Amygdala (tissue), 56 donors: ENCODE measurements at regions not wholly inside any gene's neighbourhood (a gene's known extent, or its start where the extent isn't known, plus 50 kb on each side); places are given as distances from the start of the nearest gene placed in this dataset.
"Not testable (repeated sequence)": the region's sequence is repeated elsewhere in the genome, so short reads cannot be mapped to it uniquely, and the experiment has no call there.

ENCODE experiments used
- DNase-seq, 56 donors: peaks; one replicate each; lab custom pipeline; 2025; lab: John Stamatoyannopoulos, UW

DNA sequence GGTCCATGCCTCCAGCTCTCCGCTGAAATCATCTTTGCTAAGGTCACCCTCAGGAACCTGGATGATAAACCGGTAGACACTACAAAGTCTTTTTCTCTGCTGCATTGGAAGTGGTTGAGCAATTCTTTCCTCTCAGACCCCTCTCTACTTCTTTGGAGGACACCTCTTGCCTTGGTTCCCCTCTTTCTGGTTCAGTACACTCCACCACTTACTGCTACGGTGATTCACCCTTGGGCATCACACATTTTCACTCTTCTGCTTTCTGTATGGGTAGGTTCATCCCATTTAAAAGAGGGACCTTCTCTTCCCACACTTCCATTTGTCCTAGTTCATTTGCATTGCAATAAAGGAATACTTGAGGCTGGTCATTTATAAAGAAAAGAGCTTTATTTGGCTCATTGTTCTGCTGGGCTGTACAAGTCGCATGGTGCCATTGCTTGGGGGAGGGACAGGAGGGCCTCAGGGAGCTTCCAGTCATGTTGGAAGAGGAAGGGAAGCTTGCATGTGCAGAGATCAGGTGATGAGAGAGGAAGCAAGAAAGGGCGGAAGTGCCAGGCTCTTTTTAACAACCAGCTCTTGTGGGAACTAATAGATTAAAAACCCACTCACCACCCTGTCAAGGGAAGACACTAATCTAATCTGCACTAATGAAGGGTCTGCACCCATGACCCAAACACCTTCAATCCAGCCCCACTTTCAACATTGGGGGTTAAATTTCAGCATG, 149.7 kb upstream of the TMEM170B start:
- no peak for DNase-seq

DNA sequence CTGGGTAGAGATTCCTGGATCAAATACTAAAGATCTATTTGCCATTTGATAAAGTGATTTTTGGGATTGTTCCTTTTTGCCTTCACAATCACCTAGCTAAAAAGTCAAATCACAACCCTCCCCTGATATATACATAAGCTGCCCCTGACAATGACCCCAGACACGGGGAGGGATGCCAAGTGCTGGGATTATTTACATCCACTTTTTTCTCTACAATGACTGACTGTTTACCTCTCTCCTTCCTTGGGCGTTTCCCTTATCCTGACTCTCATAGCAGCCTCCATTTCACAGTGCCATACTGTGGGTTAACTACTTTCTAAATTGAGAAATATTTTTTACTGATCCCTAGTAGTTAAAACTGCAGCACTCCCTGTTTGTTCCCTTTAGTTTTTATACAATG, 150.8 kb upstream of the TMEM170B start:
- no peak for DNase-seq

DNA sequence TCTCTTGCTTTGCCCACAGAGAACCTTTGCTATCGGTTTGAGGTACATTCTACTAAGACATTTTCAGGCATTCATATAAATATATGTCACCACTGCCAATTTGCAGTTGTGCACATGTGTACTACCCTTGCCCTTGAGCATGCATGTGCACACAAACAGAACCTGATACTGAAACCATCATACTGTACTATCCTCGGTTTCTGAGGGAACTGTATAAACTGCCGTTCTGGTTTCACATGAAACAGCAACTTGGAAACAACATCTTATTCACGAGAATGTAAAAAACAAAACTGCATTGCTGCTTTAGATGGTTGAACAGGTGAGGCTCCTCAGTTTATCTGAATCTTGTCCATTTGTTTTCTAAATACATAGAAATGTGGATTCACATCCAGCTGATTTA, 151.2 kb upstream of the TMEM170B start:
- no peak for DNase-seq

DNA sequence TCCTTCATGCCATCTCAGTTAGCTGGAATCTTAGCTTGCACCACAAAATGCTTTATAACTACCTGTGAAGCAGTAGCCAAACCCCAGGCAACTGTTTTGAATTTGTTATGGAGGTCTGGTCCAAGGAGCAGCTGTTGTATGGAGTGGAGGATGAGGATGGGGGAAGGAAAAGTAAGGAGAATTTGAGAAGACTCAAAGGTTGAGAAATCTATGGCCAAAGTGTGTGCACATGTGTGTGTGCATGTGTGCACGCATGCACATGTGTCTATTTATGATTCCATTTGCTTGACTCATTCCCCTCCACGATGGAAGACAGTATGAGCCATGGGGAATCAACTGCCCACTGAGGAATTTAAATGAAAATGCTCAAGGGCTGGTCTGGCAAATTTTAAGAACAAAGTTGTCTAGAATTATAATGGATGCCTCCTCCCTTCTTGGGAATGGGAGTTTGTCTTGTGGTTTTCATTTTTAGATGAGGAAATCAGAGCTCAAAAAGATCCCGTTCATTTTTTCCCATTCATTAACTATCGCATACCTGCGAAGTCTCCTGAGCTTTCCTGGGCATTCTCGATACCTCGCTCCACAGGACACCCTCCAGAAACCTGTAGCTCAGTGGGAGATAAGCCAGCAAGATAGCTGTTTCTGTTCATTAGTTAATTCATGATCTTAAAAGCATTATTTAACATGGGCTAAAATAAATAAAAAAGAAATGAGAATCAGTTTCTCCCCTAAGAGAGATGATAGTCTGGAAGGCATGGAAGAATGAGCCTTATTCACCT, 152.3 kb upstream of the NEDD9 start:
- no peak for DNase-seq

DNA sequence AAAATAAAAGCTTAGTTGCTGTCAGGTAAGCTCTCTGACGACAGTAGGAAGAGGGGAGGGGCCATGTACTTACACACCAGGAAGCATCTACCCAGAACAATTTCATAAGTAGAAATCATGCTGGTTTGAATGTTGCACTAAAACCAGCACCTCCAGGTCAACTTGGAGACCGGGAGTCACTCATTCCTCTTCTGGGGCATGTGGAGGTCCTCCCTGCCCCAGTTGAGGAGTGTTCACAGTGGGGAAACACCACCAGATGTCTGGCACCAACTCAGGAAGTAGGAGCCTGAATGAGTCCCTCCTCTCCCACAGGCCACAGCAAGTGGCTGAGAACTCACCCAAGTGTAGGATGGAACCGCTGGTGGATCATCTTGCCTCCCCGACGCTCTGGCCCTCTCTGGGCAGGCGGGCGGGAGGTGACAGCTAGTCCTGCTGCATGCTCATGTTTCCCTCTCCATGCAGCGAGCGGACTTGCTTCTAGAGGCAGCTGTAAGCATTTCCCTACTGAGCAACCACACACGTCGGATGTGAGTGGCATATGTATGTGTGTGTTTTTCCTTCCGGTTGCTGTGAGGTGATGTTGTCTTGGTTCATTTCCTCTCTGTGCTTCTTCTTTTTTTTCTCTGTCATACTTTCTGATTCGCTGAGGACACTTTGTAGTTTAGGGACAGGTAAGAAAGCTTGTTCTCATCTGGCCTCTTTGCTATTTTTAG, 149.5 kb upstream of the NEDD9 start:
- DNase-seq: peak in 3 of 56 donors; percentile 1 to 19 (median 5)

DNA sequence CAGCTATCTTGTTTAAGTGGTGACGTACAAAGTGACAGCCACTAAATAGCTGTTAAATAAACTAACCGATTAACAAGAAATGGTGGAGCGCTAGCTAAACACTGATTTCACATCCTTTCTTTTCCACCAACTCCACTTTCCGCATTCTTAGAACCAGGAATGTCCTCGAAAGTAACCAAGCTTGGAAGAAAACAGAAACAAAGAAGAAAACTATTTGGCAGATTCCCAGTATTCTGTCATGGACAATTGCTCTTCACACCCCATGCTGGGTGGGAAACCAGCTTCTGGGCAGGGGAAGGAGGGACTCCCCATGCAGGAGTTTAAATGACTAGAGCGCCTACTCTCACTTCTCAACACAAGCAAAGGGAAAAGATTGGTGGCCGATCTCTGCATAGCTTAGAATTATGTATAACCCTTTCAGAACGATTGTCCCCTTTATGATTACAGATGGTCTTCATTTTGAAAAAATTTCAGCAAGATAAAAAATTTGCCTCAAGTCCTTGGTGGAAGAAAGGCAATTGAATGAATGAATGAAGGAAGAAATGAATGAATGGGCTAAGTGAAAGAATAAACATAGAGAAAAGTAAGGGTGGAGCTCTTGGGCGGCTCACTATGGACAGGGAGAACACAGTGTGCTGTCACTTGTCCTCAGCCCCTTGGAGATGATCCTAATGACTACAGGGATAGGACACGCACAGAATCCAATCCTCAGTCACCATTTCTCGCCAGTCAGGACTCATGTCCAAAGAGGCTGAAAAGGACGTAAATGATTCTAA, 148.7 kb upstream of the NEDD9 start:
- DNase-seq: no peak

DNA sequence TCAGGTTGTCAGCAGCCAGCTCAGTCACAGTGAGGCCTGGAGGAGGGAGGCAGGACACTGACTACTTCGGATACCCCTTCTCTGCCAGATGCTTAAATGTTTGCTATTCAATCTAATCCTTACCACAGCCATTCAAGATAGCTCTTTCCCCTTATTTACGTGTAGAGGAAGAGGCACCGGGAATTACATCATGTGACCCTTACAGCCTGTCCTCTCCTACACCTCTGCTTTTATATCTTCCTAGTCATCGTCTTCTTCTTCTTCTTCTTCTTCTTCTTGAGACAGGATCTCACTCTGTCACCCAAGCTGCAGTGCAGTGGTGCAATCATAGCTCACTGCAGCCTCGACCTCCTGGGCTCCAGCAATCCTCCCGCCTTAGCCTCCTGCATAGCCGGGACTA, 148.1 kb upstream of the NEDD9 start:
- DNase-seq: no peak

DNA sequence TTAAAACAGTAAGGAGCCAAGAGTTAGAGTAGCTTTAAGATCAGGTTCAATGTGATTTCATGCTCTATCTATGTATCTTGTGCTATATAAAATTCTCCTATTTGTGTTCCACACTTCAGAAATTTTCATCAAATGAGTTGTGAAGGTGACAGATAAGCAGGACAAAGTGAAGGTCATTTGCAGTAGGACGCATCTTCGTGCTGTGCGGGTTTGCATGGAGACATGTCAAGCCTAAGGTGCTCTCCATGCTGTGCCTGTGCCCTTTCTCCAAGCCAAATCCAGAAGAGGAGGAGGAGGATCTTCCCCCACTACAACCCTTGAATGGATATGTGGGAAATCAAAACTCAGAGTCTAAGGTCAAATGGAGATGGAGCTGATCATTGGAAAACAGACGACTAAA, 147.3 kb upstream of the NEDD9 start:
- no peak for DNase-seq

DNA sequence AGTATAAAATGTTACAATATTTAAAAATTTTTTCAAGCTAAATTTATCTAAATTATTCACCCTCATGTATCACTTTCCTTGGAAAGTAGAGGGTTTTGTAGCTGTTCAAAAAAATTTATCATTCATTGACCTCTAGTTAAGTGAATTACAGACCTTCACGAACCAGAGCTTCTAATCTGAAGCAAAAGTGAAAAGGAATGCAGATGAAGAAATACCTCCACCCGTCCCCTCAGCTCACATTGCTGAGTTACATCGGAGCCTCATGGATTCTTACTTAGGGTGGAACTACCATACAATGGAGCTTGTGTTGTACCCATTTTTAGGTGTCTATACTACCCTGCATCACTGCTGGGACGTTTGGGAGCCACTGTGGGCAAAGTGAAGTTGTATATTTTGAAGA, 146.2 kb upstream of the NEDD9 start:
- no peak for DNase-seq

DNA sequence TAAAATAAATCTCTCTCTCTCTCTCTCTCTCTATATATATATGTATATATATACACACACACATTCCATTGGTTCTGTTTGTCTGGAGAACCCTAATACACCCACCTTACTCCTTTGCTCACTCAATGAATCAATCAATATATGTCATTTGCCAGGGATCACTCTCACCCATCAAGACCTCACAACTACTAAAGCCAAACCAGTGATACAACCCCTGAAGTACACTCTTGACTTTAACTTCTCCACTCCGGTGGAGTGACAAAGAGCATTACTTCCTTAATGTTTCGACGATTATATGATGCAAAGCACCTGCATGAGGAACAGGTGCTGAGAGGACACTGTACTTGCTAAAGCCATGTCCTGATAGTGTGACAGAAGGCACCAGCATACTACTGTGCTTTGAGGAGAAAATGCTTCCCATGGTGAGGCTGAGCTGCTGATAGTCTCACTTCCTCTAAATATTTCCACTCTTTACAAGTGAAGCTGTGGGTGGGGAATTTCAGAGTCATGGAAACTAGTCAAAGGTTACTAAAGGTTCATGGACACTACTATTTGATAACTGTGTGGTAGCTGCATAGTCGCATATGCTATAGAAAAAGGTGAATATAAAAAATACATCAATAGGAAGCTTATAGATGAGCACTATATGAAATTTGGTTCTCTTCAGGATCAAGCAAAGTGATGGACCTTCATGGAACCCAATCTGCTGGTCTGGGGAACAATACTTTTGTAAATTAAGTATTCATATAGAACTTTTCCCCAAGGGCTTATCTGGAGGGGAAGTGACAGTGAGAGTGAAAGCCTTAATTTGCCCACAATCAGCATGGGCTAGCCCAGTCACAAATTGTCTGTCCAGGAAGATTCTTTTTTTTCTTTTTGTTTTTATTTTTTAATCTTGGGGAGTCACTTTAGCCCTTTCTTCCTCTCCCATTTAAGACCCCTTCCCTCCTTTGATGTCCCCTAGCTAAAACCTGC, 141.9 kb upstream of the NEDD9 start:
- DNase-seq: no peak

DNA sequence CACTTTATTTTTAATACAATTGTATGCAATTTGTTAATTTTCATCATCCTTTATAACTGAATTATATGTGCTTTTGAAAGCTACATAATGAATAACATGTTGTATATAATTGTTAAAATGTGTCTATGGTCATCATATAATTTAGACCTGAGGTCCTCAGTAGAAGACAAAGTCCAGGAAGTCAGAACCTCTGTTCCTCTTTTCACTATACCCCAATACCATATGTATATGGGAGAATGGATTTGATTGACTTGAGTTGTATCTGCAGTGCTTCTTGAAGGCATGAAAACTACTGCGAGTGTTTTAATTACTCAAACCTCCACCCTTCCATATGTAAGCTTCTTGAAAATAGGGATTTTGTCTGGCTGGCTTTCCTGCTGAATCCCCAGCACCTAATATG, 140.7 kb upstream of the NEDD9 start:
- DNase-seq: no peak

DNA sequence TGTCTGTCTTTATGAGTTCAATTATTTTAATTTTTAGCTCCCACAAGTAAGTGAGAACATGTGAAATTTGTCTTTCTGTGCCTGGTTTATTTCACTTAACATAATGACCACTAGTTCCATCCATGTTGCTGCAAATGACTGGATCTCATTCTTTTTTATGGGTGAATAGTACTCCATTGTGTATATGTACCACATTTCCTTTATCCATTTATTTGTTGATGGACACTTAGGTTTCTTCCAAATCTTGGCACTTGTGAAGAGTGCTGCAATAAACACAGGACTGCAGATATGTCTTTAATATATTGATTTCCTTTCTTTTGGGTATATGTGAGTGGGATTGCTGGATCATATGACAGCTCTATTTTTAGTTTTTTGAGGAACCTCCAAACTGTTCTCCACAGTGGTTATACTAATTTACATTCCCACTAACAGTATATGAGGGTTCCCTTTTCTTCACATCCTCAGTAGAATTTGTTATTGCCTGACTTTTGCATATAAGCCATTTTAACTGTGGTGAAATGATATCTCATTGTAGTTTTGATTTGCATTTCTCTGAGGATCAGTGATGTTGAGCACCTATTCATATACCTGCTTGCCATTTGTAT, 139.8 kb upstream of the NEDD9 start:
- DNase-seq: not testable (repeated sequence)

DNA sequence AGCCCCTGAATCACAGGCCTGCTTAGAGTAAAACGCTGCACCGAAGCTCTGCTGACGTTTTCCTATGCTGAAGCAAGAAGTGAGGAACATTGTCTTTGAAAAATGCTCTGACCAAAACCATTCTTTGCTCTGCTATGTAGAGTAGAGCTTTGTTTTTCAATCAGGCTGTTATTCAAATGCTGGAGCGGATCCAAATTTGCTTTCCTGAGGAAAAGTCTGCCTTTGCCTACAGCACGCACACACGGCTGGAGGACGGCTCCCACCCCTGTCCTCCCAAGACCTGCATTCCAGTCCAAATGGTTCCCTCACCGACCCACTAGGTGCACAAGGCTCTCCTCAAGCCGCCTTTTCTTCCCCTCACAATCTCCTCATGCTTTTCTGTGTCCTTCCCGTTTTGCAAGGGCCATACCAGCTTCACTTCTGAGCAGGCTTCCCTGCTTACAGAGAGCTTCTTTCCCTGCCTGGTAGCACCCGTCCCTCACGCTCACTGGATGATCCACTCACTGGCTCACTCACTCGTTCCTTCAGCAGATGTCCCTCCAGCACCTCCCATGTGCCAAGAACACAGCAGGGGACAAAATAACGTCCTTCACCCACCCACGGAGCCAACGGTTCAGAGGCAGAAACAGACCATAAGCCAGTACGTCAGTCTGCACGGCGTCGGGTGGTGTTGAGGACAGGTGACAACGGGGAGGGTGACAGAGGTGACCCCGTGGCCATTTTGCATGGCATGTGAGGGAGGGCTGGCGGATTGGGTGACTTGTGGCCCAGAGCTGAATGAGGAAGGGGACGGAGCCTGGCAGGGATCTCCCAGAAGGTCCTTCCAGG, 137.9 kb upstream of the NEDD9 start:
- DNase-seq: peak in 3 of 56 donors; percentile 4 to 10 (median 9)

DNA sequence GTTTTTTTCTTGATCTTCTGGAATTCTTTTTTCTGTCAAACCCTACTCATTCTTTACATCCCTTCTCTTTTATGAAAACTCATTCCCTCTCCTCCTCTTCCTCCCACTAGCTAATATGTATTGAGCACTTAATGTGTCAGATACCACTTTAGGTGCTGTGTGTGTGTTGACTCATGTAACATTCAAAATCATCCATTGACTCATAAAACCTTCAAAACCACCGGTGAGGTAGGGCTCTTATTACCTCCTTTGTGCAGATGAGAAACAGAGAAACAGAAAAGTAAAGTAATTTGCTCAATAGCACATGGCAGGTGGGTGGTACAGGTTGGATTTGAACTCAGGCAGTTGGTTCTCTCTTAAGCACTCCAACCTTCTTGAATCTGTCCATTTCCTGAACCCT, 136.3 kb upstream of the NEDD9 start:
- DNase-seq: no peak

DNA sequence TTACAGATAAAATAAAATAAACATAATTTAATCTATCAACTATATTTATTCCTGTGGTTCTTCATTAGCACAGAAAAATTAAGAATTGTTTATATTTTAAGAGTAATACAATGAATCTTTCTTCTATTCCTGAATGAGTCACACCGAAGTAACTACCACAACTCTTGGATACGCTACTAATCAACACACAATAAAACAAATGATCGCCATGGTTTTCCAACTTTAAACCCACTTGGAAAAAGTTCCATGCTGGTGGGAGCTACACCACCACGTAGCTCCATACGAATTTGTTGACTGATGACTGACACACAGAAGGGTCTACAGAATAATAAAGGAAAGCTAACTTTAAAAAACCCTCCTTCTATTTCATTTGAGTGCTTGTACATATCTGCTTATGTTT, 135.8 kb upstream of the NEDD9 start:
- DNase-seq: no peak

DNA sequence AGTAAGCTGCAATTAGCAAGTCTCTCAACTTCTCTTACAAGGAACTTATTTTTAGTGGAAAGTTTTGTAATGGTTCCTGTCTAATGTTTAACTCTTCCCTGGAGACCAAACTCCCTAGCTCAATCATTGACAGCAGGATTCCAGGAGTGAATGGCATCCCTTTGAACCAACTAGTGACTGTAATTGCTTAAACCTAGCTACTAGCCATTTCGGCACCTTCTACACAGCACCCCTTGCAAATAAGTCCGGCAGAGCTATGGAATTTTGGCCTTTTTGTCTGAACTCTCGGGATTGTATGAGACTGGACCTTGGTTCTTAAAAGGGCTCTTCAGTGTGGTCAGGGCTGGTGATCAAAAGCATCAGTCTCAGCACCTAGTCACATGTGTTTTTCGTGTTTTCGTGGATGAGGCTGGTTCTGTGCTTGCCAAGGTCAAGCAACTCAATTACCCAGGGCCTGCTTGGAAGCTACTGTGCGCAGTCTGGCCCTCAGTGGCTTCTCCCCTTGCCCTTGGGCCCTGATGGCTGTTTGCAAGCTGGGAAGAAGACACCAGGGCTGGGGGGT, 135.3 kb upstream of the NEDD9 start:
- no peak for DNase-seq

DNA sequence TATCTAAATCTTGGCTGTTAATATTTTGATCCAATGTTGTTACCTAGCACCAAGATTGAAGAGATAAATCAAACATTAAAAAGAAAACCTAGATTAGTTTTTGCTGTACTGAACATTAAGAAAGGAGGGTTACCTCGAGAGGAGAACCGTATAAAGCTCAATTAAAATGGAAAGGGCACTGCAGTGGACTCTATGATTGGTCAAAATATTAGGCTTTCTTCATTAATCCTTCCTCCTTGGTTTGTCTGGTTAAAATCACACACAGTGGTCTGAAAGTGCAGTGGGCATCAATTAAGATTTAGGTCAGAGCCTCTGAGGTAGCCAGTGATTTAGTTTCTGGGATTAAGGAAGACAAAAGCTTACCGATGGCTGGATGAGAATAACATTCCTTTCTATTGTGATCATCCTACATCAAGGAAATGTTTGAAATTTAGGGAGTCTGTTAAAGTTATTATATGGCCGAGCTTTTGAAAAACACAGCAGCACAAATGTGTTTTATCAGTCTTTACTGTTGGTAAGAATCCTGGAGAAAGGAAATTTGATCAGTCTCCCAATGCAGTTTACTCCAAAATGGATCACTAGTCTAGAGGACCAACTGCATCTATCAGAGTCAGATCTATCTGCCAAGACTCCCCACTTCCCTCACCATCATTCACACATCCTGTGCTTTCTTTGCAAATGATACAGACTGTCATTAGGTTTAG, 134.6 kb upstream of the NEDD9 start:
- DNase-seq: no peak
